SKM-1 (cell line): ENCODE measurements at regions not wholly inside any gene's neighbourhood (a gene's known extent, or its start where the extent isn't known, plus 50 kb on each side); places are given as distances from the start of the nearest gene placed in this dataset.
"Not testable (repeated sequence)": the region's sequence is repeated elsewhere in the genome, so short reads cannot be mapped to it uniquely, and the experiment has no call there.

Experiments
- DNase-seq: peaks from one replicate; lab custom pipeline; 2025; ENCODE audit not compliant: unreplicated experiment; lab: John Stamatoyannopoulos, UW

- DNase-seq = no peak
Measured at GRCh38 chr5:2165203-2165602, 282.5 kb upstream of the IRX4 start.

- DNase-seq = no peak
Measured at GRCh38 chr5:2164586-2164985, 281.9 kb upstream of the IRX4 start.

- DNase-seq = no peak
Measured at GRCh38 chr5:2163940-2164490, 281.3 kb upstream of the IRX4 start.

- no peak for DNase-seq
Measured at GRCh38 chr5:2163060-2163856, 280.5 kb upstream of the IRX4 start.

GRCh38 chr5:2160811-2161210 lies 278.1 kb upstream of the IRX4 start:
- no peak for DNase-seq

- DNase-seq = no peak
Measured at GRCh38 chr5:2158767-2159166, 276.0 kb upstream of the IRX4 start.

GRCh38 chr5:2158109-2158508 lies 275.4 kb upstream of the IRX4 start:
- DNase-seq = no peak

- DNase-seq = no peak
Measured at GRCh38 chr5:2157372-2157771, 274.6 kb upstream of the IRX4 start.

GRCh38 chr5:2156358-2157059 lies 273.8 kb upstream of the IRX4 start:
- no peak for DNase-seq

GRCh38 chr5:2155556-2155955 lies 272.8 kb upstream of the IRX4 start:
- no peak for DNase-seq

- no peak for DNase-seq
Measured at GRCh38 chr5:2153802-2154201, 271.1 kb upstream of the IRX4 start.

- no peak for DNase-seq
Measured at GRCh38 chr5:2153350-2153749, 270.6 kb upstream of the IRX4 start.

- DNase-seq = not testable (repeated sequence)
Measured at GRCh38 chr5:2151301-2151888, 268.7 kb upstream of the IRX4 start.

GRCh38 chr5:2149195-2149539 lies 266.4 kb upstream of the IRX4 start:
- no peak for DNase-seq

- no peak for DNase-seq
Measured at GRCh38 chr5:2148312-2149194, 265.8 kb upstream of the IRX4 start.

GRCh38 chr5:2147504-2148311 lies 265.0 kb upstream of the IRX4 start:
- DNase-seq = no peak

GRCh38 chr5:2143646-2144353 lies 261.1 kb upstream of the IRX4 start:
- DNase-seq = no peak

GRCh38 chr5:2143088-2143487 lies 260.4 kb upstream of the IRX4 start:
- no peak for DNase-seq

- DNase-seq = no peak
Measured at GRCh38 chr5:2142456-2142954, 259.8 kb upstream of the IRX4 start.
